Mesenchymal stem cell (in vitro differentiated cells and primary cell): ENCODE measurements at regions not wholly inside any gene's neighbourhood (a gene's known extent, or its start where the extent isn't known, plus 50 kb on each side); places are given as distances from the start of the nearest gene placed in this dataset.

ENCODE experiments used
- DNase-seq: peaks from one replicate; pipeline ENCODE4 v3.0.0-alpha.2; 2013
- H2AFZ ChIP-seq: one replicate; pipeline ENCODE4 v1.6.1; 2013; ENCODE audit warnings: low read depth, mild to moderate bottlenecking, control low read depth, inconsistent platforms, low read length, moderate library complexity
- H2AK5ac ChIP-seq: 2 replicates; pipeline ENCODE4 v1.6.1; 2013; ENCODE audit warnings: low read length, moderate library complexity, mild to moderate bottlenecking, inconsistent platforms; ENCODE audit not compliant: severe bottlenecking
- H2BK120ac ChIP-seq: one replicate; pipeline ENCODE4 v1.6.1; 2013; ENCODE audit warnings: low read depth, mild to moderate bottlenecking, inconsistent platforms, low read length, moderate library complexity
- H2BK12ac ChIP-seq, 2 experiments: one replicate each; pipeline ENCODE4 v1.6.1; 2013; ENCODE audit warnings: inconsistent platforms in 2 of 2, low read length in 2 of 2, mild to moderate bottlenecking in 2 of 2, moderate library complexity in 2 of 2, control low read depth in 1 of 2
- H2BK15ac ChIP-seq: one replicate; pipeline ENCODE4 v1.6.1; 2013; ENCODE audit warnings: mild to moderate bottlenecking, low read depth, inconsistent platforms; ENCODE audit not compliant: poor library complexity, severe bottlenecking
- H2BK5ac ChIP-seq: 2 replicates; pipeline ENCODE4 v1.6.1; 2013; ENCODE audit warnings: low read depth, mild to moderate bottlenecking, low read length, control low read depth, inconsistent platforms; ENCODE audit not compliant: poor library complexity, severe bottlenecking
- H3K14ac ChIP-seq, 2 experiments: one replicate each; pipeline ENCODE4 v1.6.1; 2013; ENCODE audit warnings: inconsistent platforms in 2 of 2, low read length in 2 of 2, control low read depth in 1 of 2, mild to moderate bottlenecking in 1 of 2, moderate library complexity in 1 of 2
- H3K18ac ChIP-seq, 2 experiments: one replicate each; pipeline ENCODE4 v1.6.1; 2013; ENCODE audit warnings: inconsistent platforms in 2 of 2, low read length in 2 of 2, control low read depth in 1 of 2, low read depth in 1 of 2, mild to moderate bottlenecking in 1 of 2
- H3K23ac ChIP-seq, 2 experiments: one replicate each; pipeline ENCODE4 v1.6.1; 2013; ENCODE audit warnings: inconsistent platforms in 2 of 2, low read length in 2 of 2, mild to moderate bottlenecking in 2 of 2, moderate library complexity in 2 of 2, control low read depth in 1 of 2
- H3K27ac ChIP-seq: 2 replicates; pipeline ENCODE4 v1.5.1; 2013; ENCODE audit warnings: mild to moderate bottlenecking, moderate library complexity, low read length, control low read depth, inconsistent platforms; ENCODE audit not compliant: poor library complexity, severe bottlenecking
- H3K27me3 ChIP-seq, 2 experiments: 2 replicates each; pipeline versions ENCODE4 v1.6.1 to v1.7.0; 2013; ENCODE audit warnings: low read length in 2 of 2, mild to moderate bottlenecking in 2 of 2, moderate library complexity in 2 of 2, control low read depth in 1 of 2, inconsistent platforms in 1 of 2; ENCODE audit not compliant: control insufficient read depth in 1 of 2, insufficient read depth in 1 of 2
- H3K36me3 ChIP-seq, 2 experiments: 2 replicates each; pipeline versions ENCODE4 v1.6.1 to v1.7.0; 2013; ENCODE audit warnings: low read length in 2 of 2, control low read depth in 1 of 2, inconsistent platforms in 1 of 2, low read depth in 1 of 2, mild to moderate bottlenecking in 1 of 2; ENCODE audit not compliant: insufficient read depth in 2 of 2, control insufficient read depth in 1 of 2
- H3K4ac ChIP-seq, 2 experiments: one replicate each; pipeline ENCODE4 v1.6.1; 2013; ENCODE audit warnings: inconsistent platforms in 2 of 2, low read length in 2 of 2, mild to moderate bottlenecking in 2 of 2, moderate library complexity in 2 of 2, control low read depth in 1 of 2, low read depth in 1 of 2
- H3K4me1 ChIP-seq: 2 replicates; pipeline ENCODE4 v1.6.1; 2013; ENCODE audit warnings: low read depth, low read length, control low read depth; ENCODE audit not compliant: control insufficient read depth, insufficient read depth
- H3K4me2 ChIP-seq: 2 replicates; pipeline ENCODE4 v1.6.1; 2013; ENCODE audit warnings: low read length, mild to moderate bottlenecking, inconsistent platforms; ENCODE audit not compliant: poor library complexity, severe bottlenecking
- H3K4me3 ChIP-seq, 2 experiments: 2 replicates each; pipeline versions ENCODE4 v1.5.1 to v1.7.0; 2013; ENCODE audit warnings: low read length in 2 of 2, mild to moderate bottlenecking in 2 of 2, control low read depth in 1 of 2, low read depth in 1 of 2; ENCODE audit not compliant: insufficient read depth in 1 of 2
- H3K79me1 ChIP-seq: replicated peaks from 2 replicates; pipeline ENCODE4 v1.6.1; 2013; ENCODE audit warnings: mild to moderate bottlenecking, control low read depth, low read length, inconsistent platforms; ENCODE audit not compliant: poor library complexity, severe bottlenecking
- H3K9ac ChIP-seq: 2 replicates; pipeline ENCODE4 v1.7.0; 2013; ENCODE audit warnings: mild to moderate bottlenecking, low read length, moderate library complexity
- H3K9me3 ChIP-seq: 2 replicates; pipeline ENCODE4 v1.7.0; 2013; ENCODE audit warnings: mild to moderate bottlenecking, low read length; ENCODE audit not compliant: control insufficient read depth
- H4K8ac ChIP-seq: one replicate; pipeline ENCODE4 v1.6.1; 2013; ENCODE audit warnings: inconsistent platforms, mild to moderate bottlenecking, low read length, moderate library complexity
- H4K91ac ChIP-seq: one replicate; pipeline ENCODE4 v1.6.1; 2013; ENCODE audit warnings: mild to moderate bottlenecking, low read length, inconsistent platforms
- WGBS: methylation state at CpG from one replicate; pipeline ENCODE4 v1.1.7; 2013; ENCODE audit warnings: mixed read lengths; 5-methylcytosine and 5-hydroxymethylcytosine counted together

DNA sequence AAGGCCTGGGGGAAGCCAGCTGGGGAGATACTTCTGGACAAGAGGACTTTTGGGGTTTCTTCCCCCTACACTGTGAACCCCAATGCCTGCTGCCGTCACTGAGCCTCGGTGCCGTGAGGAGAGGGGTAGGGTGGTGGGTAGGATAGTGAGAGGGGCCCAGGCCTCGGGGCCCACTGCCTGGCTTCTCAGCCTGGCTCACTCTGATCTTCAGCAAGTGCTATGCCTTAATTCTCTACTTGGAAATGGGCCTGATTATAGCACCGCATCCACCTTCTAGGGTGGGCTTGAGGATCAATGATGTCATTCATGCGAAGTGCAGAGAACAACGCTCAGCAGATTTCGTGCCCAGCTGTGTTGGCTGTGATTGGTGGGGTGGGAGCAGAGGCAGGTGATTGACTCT, 76.7 kb upstream of the NECTIN1 start:
- 79% methylated on average over 7 of the region's 8 CpGs for WGBS

GRCh38 chr11:119804698-119805097, 75.7 kb upstream of the NECTIN1 start:
- Histone ChIP-seq H3K4me1 (no peaks in the 10 kb centered on the region), H3K27me3 (peaks cover 39 to 96% of the 10 kb centered on the region in 2 experiments), H3K9me3 (no peaks in the 10 kb centered on the region), H2AK5ac (no peak overlapping the region), H3K4me3 (no peak overlapping the region), H3K4ac (no peak overlapping the region), H3K14ac (no peak overlapping the region), H2BK5ac (no peak overlapping the region), H2BK120ac (no peak overlapping the region), H2BK15ac (no peak overlapping the region), H2BK12ac (no peak overlapping the region), H3K27ac (no peak overlapping the region), H4K8ac (no peak overlapping the region), H3K18ac (no peak overlapping the region), H2AFZ (no peak overlapping the region), H3K79me1 (no peaks in the 10 kb centered on the region), H3K23ac (no peak overlapping the region), H4K91ac (no peak overlapping the region), H3K9ac (no peak overlapping the region), H3K36me3 (no peaks in the 10 kb centered on the region), H3K4me2 (no peak overlapping the region)
- 84% methylated on average over 5 of the region's 5 CpGs for WGBS
- no peak for DNase-seq

More for the DNA sequence above, 76.7 kb upstream of the NECTIN1 start:
- Histone ChIP-seq H3K36me3 (no peaks in the 10 kb centered on the region), H2AK5ac (no peak overlapping the region), H3K27me3 (peaks cover 38 to 96% of the 10 kb centered on the region in 2 experiments), H2AFZ (no peak overlapping the region), H3K79me1 (no peaks in the 10 kb centered on the region), H3K23ac (no peak overlapping the region), H4K91ac (no peak overlapping the region), H2BK5ac (no peak overlapping the region), H2BK15ac (no peak overlapping the region), H3K9me3 (no peaks in the 10 kb centered on the region), H3K4me2 (no peak overlapping the region), H2BK12ac (no peak overlapping the region), H3K4me1 (peaks cover 3% of the 10 kb centered on the region), H3K4ac (no peak overlapping the region), H3K14ac (no peak overlapping the region), H3K18ac (no peak overlapping the region), H3K4me3 (no peak overlapping the region), H3K27ac (no peak overlapping the region), H3K9ac (no peak overlapping the region), H2BK120ac (no peak overlapping the region), H4K8ac (no peak overlapping the region)
- DNase-seq = no peak

DNA sequence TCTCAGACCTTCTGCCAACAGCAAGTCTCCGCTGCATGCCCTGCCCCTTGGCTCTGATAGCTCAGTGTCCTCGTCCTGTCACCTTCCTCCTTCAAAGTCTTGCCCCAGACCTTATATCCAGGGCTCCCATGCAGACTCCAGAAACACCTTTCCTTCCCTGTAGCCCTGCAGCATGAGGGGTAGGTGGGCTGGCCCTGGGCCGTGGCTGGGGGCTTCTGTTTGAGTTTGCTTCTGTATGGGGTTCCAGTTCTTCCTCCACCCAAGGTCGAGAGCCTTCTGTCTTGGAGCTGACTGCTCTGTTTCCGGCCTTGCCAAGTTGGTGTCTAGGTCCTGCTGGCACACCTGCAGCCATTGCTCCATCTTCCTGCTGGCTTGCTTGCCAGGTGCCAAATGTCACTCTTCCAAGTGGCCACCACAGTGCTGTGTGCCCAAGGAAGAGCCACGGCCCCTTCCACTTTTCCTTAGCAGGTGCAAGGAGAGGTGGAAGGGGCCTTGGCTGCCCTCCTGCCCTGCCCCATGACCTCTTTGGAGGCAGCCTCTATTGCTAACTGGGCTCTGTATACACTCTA, 74.8 kb upstream of the NECTIN1 start:
- H3K9me3 ChIP-seq = no peaks in the 10 kb centered on the region
- no peak overlapping the region for H3K4me3 ChIP-seq
- H3K36me3 ChIP-seq = no peaks in the 10 kb centered on the region
- no peaks in the 10 kb centered on the region for H3K79me1 ChIP-seq
- no peak overlapping the region for H3K14ac ChIP-seq
- H3K4me2 ChIP-seq = no peak overlapping the region
- H3K18ac ChIP-seq = no peak overlapping the region
- 70% methylated on average over 6 of the region's 6 CpGs for WGBS
- H3K4ac ChIP-seq = no peak overlapping the region
- H2BK120ac ChIP-seq = no peak overlapping the region
- no peak overlapping the region for H2BK5ac ChIP-seq
- H4K91ac ChIP-seq = no peak overlapping the region
- DNase-seq = no peak
- H3K27ac ChIP-seq = no peak overlapping the region
- peaks cover 43 to 96% of the 10 kb centered on the region in 2 experiments for H3K27me3 ChIP-seq
- no peaks in the 10 kb centered on the region for H3K4me1 ChIP-seq
- H2AK5ac ChIP-seq = no peak overlapping the region
- H2AFZ ChIP-seq = no peak overlapping the region
- H2BK15ac ChIP-seq = no peak overlapping the region
- no peak overlapping the region for H4K8ac ChIP-seq
- no peak overlapping the region for H2BK12ac ChIP-seq
- no peak overlapping the region for H3K9ac ChIP-seq
- no peak overlapping the region for H3K23ac ChIP-seq

- Histone ChIP-seq H2AFZ (no peak overlapping the region), H3K36me3 (no peaks in the 10 kb centered on the region), H2BK12ac (no peak overlapping the region), H4K8ac (no peak overlapping the region), H2BK5ac (no peak overlapping the region), H3K27me3 (peaks cover 45 to 95% of the 10 kb centered on the region in 2 experiments), H3K4me2 (no peak overlapping the region), H3K27ac (no peak overlapping the region), H3K4me3 (no peak overlapping the region), H2BK120ac (no peak overlapping the region), H2AK5ac (no peak overlapping the region), H4K91ac (no peak overlapping the region), H3K4me1 (no peaks in the 10 kb centered on the region), H3K18ac (no peak overlapping the region), H2BK15ac (no peak overlapping the region), H3K23ac (no peak overlapping the region), H3K79me1 (no peaks in the 10 kb centered on the region), H3K4ac (no peak overlapping the region), H3K9ac (no peak overlapping the region), H3K14ac (no peak overlapping the region), H3K9me3 (no peaks in the 10 kb centered on the region)
- 84% methylated on average over 4 of the region's 6 CpGs for WGBS
- no peak for DNase-seq
These were observed 74.1 kb upstream of the NECTIN1 start for GRCh38 chr11:119803139-119803538.
